Heart left ventricle (tissue), 16 donors: ENCODE measurements at regions not wholly inside any gene's neighbourhood (a gene's known extent, or its start where the extent isn't known, plus 50 kb on each side); places are given as distances from the start of the nearest gene placed in this dataset.

Experiments
- ATAC-seq, 4 donors: fragments of 200-7000 bp; cut with Tn5 transposase; one replicate each; pipeline ENCODE4 v1.9.1; 2020 to 2022; ENCODE audit warnings: moderate library complexity in 4 of 4, mild to moderate bottlenecking in 3 of 4, moderate number of reproducible peaks in 1 of 4
- DNase-seq, 5 donors: peaks; one replicate each; pipeline ENCODE4 v3.0.0-alpha.2; 2020
- H3K27ac ChIP-seq, 12 donors: fragments of 200-600 bp; sonication (generic) in 4 of 12; one replicate each; pipeline versions ENCODE4 v1.5.0 to v1.8.0; 2016 to 2022; ENCODE audit warnings: mild to moderate bottlenecking in 2 of 12
- H3K27me3 ChIP-seq, 9 donors: fragments of 200-600 bp; sonication (generic) in 2 of 9; one replicate each; pipeline versions ENCODE4 v1.5.1 to v1.8.0; 2016 to 2022; ENCODE audit warnings: mild to moderate bottlenecking in 3 of 9
- H3K36me3 ChIP-seq, 9 donors: fragments of 200-600 bp; sonication (generic) in 2 of 9; one replicate each; pipeline versions ENCODE4 v1.5.0 to v1.8.0; 2018 to 2022; ENCODE audit warnings: mild to moderate bottlenecking in 2 of 9
- H3K4me1 ChIP-seq, 12 donors: fragments of 200-600 bp; sonication (generic) in 4 of 12; one replicate each; pipeline versions ENCODE4 v1.5.0 to v1.8.0; 2016 to 2022; ENCODE audit warnings: mild to moderate bottlenecking in 3 of 12
- H3K4me3 ChIP-seq, 12 donors: fragments of 200-600 bp; sonication (generic) in 4 of 12; one replicate each; pipeline versions ENCODE4 v1.5.0 to v1.8.0; 2017 to 2022; ENCODE audit warnings: mild to moderate bottlenecking in 9 of 12, moderate library complexity in 4 of 12
- H3K9me3 ChIP-seq, 12 donors: fragments of 200-600 bp; sonication (generic) in 4 of 12; one replicate each; pipeline versions ENCODE4 v1.5.0 to v1.8.0; 2016 to 2022; ENCODE audit warnings: mild to moderate bottlenecking in 1 of 12
- CTCF ChIP-seq, 12 donors: fragments of 200-600 bp; sonication (generic) in 4 of 12; IDR thresholded peaks; one replicate each; pipeline versions ENCODE4 v1.5.0 to v1.8.0; 2018 to 2022; ENCODE audit warnings: antibody characterized with exemption in 12 of 12, mild to moderate bottlenecking in 5 of 12
- POLR2A ChIP-seq, 2 donors: fragments of 450-650 bp; IDR thresholded peaks; one replicate each; pipeline ENCODE4 v1.6.1; 2017; ENCODE audit warnings: antibody characterized with exemption in 2 of 2, mild to moderate bottlenecking in 2 of 2, moderate library complexity in 2 of 2
- WGBS, 4 donors: extraction: QIAGEN DNeasy Blood & Tissue Kit in 2 of 4; methylation state at CpG; one replicate each; pipeline versions ENCODE4 v1.1.5 to v1.1.7; 2013 to 2018; 5-methylcytosine and 5-hydroxymethylcytosine counted together
- intact Hi-C, 10 donors: fragments of 100-400 bp; cut with DNase I; formaldehyde crosslinking; loops; one replicate each; pipeline versions ENCODE4 v1.11.1 to v1.14.2; 2022
- donor health status: ischemic (EF 13 %, LVEDD 7.1; RV severe dilation, severe dysfunction).
- donor health status: healthy with polysubstance abuse.
- donor health status: DM: no; HTN: yes; CAD: no.
- donor health status: DM: no; HTN: no; CAD: no.
- donor health status: ischemic (EF 25% LVEDD 6.9; RV normal size, moderate dysfunction).
- donor health status: ischemic (EF 25% LVEDD 5.7; RV mildly dilated, moderate dysfunction).
- donor health status: healthy.
- donor health status: DM: yes; HTN: yes; CAD: no.
- donor health status: ischemic (EF 35%, LVEDD 5.7; RV mildly dilated, moderate dysfunction).
- donor health status: nonischemic (EF 11% LVEDD 7.7; RV severe dilation, severe dysfunction).
- donor health status: DM: yes; HTN: yes; CAD: no.
- donor health status: PGD.
- donor health status: ischemic (EF 29% LVEDD 5.4; RV normal size, mild dysfunction).
- donor health status: nonischemic (EF 23%, LVEDD 6.1; RV moderate dilation, normal function).

DNA sequence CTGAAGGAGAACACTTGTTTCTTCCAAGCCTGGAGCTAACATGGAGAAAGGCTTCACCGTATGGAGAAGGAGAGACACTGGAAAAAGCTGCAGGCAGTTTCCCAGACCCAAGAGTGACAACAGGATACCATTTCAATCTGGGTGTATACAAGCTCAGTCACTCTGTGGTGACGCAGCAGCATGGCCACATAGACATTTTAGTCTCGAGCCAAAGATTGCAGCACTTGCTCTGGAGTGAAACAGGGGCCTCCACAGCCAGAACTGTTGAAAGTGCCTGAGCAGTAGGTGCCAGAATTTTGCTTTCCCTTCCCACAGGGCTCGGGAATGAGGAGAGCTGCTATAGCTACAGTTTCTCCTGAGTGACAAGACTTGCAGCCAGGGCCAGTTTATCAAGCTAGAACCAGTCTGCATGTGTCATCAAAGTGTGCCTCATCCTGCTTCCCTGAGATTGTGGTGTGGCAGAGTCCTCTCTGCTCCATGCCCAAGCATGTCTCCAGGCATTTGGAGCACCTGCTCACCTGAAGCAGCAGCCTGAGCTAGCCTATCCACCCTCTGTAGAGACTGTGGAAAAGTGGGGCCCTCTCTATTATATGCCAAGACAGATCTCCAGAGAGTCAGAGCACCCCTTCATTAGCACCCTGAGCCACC, 234.6 kb upstream of the CDH19 start:
- H3K27me3 ChIP-seq, result no peaks in the 10 kb centered on the region
- no peaks in the 10 kb centered on the region for H3K36me3 ChIP-seq
- no peak for TF ChIP-seq POLR2A (IDR thresholded peaks at IDR 0.05)
- no peak for TF ChIP-seq CTCF (IDR thresholded peaks at IDR 0.05)
- no peak for DNase-seq
- peaks cover 0 to 8% (median 0%) of the 10 kb centered on the region in 12 donors for H3K9me3 ChIP-seq
- no peak overlapping the region for H3K4me3 ChIP-seq
- intact Hi-C loops, result no loop called here
- H3K4me1 ChIP-seq, result no peaks in the 10 kb centered on the region
- H3K27ac ChIP-seq, result no peak overlapping the region
- no peak for ATAC-seq
- 61 to 64% (median 62%) methylated on average over 4 of the region's 4 CpGs for WGBS, 4 donors

DNA sequence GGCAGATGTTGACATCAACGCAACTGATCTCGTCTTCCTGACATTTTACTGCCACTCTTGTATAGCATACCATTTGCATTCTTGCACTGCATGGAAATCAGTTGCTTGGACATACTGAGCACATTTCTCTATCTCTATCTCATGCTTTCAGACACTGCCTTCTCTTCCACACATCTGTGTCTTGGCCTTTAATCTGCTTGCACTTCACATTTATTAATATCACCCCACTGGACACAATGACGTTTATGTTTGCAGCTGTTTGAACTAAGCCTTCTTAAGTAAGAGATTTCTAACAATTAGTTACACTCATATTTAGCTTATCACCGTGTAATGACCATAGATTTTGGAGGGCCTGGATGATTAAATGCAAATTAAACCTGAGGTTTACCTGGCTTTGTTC, 229.8 kb upstream of the CDH19 start:
- intact Hi-C loops, result no loop called here
- Histone ChIP-seq H3K9me3 (peaks cover 0 to 8% (median 0%) of the 10 kb centered on the region in 12 donors), H3K27ac (no peak overlapping the region), H3K27me3 (no peaks in the 10 kb centered on the region), H3K4me3 (no peak overlapping the region), H3K36me3 (no peaks in the 10 kb centered on the region), H3K4me1 (no peaks in the 10 kb centered on the region)
- no peak for DNase-seq
- 62 to 66% (median 64%) methylated on average over 4 of the region's 4 CpGs for WGBS, 4 donors
- no peak for ATAC-seq
- TF ChIP-seq POLR2A (IDR thresholded peaks at IDR 0.05), result no peak
- TF ChIP-seq CTCF (IDR thresholded peaks at IDR 0.05), result no peak

- Histone ChIP-seq H3K4me1 (no peaks in the 10 kb centered on the region), H3K4me3 (no peak overlapping the region), H3K9me3 (peaks cover 0 to 3% (median 0%) of the 10 kb centered on the region in 12 donors), H3K27ac (no peak overlapping the region), H3K27me3 (no peaks in the 10 kb centered on the region), H3K36me3 (no peaks in the 10 kb centered on the region)
- intact Hi-C loops, result no loop called here
- 57 to 68% (median 66%) methylated on average over 1 of the region's 1 CpG for WGBS, 4 donors
- TF ChIP-seq CTCF (IDR thresholded peaks at IDR 0.05) (no peak), POLR2A (IDR thresholded peaks at IDR 0.05) (no peak)
- no peak for ATAC-seq
- DNase-seq, result no peak
These were observed 222.3 kb upstream of the CDH19 start for GRCh38 chr18:66826211-66826610.

DNA sequence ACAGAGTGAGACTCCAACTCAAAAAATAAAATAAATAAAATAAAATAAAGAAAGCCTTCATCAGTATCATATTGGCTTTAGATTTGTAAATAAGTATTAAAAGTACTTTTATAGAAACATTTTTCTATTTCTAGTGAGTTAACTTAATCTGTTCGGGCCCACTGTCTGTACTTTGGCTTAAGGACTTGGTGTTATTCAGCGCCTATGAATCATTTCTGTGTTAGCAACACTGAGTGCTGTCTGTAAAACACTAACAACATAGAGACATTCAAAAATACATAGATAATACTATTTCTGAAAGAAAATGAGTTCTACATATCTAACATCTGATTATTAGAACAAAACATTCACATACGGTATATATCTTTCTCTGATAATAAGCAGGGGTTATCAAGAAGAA, 221.5 kb upstream of the CDH19 start:
- Histone ChIP-seq H3K9me3 (peaks cover 0 to 3% (median 0%) of the 10 kb centered on the region in 12 donors), H3K4me1 (no peaks in the 10 kb centered on the region), H3K4me3 (no peak overlapping the region), H3K27ac (no peak overlapping the region), H3K27me3 (no peaks in the 10 kb centered on the region), H3K36me3 (no peaks in the 10 kb centered on the region)
- DNase-seq, result no peak
- intact Hi-C loops, result no loop called here
- no peak for ATAC-seq
- TF ChIP-seq POLR2A (IDR thresholded peaks at IDR 0.05), result no peak
- TF ChIP-seq CTCF (IDR thresholded peaks at IDR 0.05), result no peak
- WGBS, 4 donors, result 74 to 77% (median 75%) methylated on average over 3 of the region's 3 CpGs
